GM18909 (cell line): ENCODE measurements at regions not wholly inside any gene's neighbourhood (a gene's known extent, or its start where the extent isn't known, plus 50 kb on each side); places are given as distances from the start of the nearest gene placed in this dataset.

ENCODE experiments used
- ATAC-seq: cut with Tn5 transposase; IDR thresholded peaks from one replicate; pipeline ENCODE4 v1.9.1; 2021; ENCODE audit warnings: mild to moderate bottlenecking; ENCODE audit not compliant: unreplicated experiment, poor library complexity

GRCh38 chr3:190790185-190790584, 72.3 kb downstream of the GMNC start:
- no peak for ATAC-seq

- ATAC-seq = no peak
Measured at GRCh38 chr3:190786898-190787297, 75.6 kb downstream of the GMNC start.

- ATAC-seq = no peak
Measured at GRCh38 chr3:190785047-190785446, 77.4 kb downstream of the GMNC start.

GRCh38 chr3:190780524-190780923, 82.0 kb downstream of the GMNC start:
- no peak for ATAC-seq

- ATAC-seq = no peak
Measured at GRCh38 chr3:190774633-190775032, 87.9 kb downstream of the GMNC start.

- no peak for ATAC-seq
Measured at GRCh38 chr3:190773948-190774347, 88.5 kb downstream of the GMNC start.

DNA sequence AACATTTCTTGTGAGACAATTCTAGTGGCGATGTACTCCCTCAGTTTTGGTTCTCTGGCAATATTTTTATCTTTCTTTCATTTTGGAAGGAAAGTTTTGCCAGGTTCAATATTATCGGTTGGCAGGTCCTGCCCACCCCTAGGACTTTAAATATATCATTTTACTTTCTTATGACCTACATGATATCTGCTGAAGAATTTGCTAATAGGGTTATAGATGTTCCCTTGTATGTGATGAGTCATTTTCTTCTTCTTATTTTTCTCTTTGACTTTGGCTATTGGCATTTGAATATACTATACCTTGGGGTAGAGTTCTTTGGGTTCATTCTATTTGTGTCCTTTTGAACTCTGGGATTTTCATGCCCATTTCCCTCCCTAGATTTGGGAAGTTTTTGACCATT, 89.7 kb downstream of the GMNC start:
- ATAC-seq = no peak

- no peak for ATAC-seq
Measured at GRCh38 chr3:190768891-190769290, 93.6 kb downstream of the GMNC start.

DNA sequence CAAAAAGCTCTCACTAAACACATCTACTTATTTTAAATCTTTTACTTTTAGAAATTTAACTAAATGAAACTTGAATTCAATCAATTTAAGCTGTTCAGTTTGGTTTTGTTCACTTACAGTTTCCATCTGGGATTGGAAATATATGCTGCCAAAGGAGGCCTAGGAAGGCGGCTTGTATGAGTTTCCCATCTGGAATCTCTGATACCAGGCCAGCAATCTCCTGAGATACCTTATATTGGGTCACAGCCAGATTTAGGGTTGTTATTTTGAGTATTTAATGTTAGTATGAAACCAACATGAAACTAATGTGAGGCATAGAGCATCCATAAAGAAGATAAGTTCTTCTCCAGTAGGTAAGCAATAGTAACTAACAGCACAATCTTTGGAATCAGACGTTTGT, 94.6 kb downstream of the GMNC start:
- no peak for ATAC-seq

DNA sequence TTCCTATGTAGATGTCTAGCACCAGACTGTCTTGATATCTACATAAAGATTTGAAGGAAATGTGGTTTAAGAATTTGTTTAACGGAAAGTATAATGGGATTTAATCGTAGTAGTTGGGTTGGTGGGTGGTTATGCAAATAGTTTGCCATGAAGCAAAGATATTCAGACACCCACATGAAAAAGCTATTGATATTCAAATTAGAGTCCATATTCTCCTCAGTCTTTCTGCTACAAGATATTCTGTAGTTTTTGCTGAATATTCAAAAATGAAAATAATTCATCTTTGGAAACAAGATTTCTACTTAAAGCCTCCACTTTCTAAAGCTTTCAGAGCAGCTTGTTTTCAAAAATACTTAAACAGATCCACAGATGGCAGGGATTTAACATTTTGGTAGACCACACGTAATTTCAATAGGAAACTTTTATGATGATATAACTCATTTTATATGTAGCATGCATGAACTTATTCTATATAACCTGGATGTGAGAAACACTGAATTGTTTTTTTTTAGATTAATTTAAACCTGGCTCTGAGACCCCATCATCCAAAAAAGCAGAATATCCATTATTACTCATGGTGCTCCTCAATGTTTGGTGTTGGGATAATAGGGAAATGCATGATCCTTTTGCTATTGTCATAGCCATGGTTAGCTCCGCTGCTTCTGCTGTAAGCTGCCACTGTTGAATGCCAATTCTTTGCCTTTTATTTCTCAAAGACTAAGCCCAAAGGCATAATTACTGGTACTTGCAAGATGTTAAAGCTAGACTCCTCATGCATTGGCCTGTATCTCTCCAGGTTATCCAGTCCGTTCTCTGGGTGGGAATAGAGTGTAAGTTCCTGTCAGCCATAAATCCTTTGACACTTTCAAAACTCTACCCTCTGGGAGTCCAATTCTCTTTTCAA, 98.0 kb downstream of the GMNC start:
- no peak for ATAC-seq

GRCh38 chr3:190762801-190763200, 99.7 kb downstream of the GMNC start:
- ATAC-seq = no peak

DNA sequence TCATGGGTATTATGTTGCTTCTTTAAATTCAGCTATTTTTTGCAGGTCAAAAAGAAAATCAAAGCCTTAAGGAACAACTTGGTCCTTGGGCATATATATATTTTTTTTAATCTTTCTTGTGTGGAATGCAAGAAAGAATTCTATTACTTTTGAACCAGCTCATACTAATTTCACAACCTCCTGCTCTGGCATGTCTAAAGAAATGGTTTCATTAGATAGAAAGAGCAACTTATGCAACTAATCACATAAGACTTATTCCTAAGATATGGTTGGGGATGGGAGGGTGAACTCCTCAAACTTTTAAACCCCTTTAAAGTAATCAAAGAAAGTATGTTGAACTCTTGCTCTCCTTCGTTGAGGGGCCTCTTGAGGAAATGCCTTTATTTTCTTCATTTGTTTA, 114.9 kb downstream of the GMNC start:
- no peak for ATAC-seq

DNA sequence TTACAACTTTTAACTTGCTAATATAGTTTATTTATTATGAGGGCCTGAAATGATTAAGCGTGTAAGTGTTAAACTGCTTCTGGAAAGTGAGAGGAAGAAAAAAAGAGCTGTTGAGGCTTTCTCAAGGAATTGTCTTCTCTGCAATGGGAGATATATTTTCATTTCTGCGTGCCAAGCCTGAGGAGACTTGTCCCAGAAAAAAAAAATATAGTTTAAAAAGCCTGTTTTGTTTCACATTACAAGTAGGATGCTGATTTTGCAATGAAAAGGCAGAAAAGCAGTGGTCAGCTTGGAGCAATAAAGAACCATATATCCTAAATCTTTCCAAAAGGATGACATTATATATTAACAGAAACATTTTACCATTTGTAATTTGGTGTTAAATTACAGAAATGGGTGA, 115.5 kb downstream of the GMNC start:
- no peak for ATAC-seq

DNA sequence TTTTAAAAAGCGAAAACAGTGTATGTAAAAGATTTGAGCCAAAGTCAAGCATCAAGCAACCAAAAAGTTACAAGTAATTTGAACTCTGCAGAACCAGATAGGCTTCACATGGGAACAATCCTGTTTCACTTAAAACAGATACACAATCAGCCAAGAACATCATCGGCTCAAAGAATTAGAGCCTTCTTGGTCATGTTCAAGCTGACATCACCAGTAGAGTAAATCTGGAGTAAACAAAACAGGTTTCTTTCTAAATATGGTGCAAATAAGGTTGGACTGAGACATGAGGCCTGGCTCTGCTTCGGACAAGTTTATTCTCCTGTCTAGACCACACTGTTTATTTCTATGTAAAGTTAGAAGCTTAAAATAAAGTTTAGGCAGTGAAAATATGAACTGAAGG, 116.0 kb downstream of the GMNC start:
- no peak for ATAC-seq

DNA sequence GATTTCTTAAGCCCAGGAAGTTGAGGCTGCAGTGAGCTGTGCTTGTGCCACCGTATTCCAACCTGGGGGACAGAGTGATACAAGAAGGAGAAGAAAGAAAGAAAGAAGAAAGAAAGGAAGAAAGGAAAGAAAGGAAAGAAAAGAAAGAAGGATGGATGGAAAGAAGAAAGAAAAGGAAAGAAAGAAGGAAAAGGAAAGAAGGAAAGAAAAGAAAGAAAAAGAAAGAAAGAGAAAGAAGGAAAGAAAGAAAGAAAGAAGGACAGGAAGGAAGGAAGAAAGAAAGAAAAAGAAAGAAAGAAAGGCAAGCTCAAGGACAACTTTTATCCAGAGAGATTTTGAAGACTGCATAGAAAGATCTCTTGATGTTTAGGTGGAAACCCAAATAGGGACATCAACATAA, 120.7 kb downstream of the GMNC start:
- no peak for ATAC-seq

- no peak for ATAC-seq
Measured at GRCh38 chr3:190739641-190740185, 122.8 kb downstream of the GMNC start.

- no peak for ATAC-seq
Measured at GRCh38 chr3:190738636-190739155, 123.8 kb downstream of the GMNC start.

- ATAC-seq = no peak
Measured at GRCh38 chr3:190737446-190737845, 125.0 kb downstream of the GMNC start.

DNA sequence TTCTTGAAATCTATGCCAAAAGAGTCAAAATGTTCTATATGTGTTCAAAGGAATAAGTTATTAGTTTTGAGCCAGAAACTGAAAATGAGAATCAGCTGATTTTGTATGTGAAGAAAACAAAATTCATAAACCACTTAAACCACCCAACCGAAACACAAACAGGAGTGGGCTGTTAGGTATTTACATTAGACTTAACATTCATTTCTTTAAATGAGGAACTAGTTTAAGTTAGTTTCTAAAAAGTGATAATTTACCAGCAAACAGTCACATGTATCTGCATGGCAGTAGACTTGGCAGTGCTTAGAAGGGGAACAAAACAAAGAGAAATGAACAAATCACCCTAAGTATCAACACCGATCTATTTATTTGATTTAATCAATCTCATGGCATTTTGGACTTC, 128.0 kb downstream of the GMNC start:
- ATAC-seq = no peak

DNA sequence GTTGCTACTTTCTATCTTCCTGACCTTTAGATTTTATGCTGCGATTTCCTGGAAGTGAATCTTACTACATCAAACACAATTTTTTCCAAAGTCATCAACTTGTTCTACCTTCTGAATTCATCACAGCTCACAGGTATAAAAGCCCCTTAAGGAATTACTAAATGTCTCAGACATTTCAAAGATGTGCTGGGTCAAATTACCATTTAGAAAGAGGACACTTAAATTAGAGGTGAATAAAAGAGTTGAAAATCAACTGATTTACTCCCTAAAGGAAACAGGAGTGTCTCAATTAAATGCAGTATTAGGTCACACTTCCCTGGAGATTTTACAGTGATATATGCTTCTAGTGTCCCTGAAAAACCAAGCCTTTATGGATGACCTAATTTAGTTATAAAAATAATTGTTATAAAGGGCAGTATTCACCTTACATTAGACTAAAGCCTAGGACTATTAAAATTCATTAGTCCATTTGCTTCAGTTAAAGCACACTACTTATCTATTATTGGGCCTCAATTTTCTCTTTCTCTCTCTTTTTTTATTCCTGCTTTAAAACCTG, 128.8 kb downstream of the GMNC start:
- ATAC-seq = no peak

DNA sequence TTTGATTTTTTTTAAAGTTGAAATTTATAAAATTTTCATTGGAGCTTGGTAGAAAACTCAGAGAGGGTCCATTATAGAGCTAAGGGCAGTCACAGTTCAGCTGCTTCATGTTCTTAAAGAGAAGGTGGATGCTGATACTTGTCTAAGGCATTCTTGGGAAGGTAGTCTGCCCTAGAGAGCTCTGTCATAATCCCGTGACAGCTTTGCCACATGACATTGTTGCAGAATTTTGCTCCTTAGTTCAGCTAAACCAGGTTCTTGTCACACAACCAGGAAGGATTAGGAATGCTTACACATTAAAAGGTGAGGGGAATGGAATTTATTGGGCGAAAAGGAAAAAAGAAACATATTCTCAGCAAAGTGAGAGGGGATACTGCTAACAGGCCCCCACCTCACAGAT, 130.9 kb downstream of the GMNC start:
- ATAC-seq = no peak
